IPS DF 6.9 (cell line): ENCODE measurements at regions not wholly inside any gene's neighbourhood (a gene's known extent, or its start where the extent isn't known, plus 50 kb on each side); places are given as distances from the start of the nearest gene placed in this dataset.

Experiments
- DNase-seq: peaks from one replicate; pipeline ENCODE4 v3.0.0-alpha.2; 2013; ENCODE audit warnings: low read depth, low spot score
- H3K27ac ChIP-seq: one replicate; pipeline ENCODE4 v1.5.1; 2013; ENCODE audit warnings: low read length, control low read depth
- H3K27me3 ChIP-seq: 2 replicates; pipeline ENCODE4 v1.6.1; 2013; ENCODE audit warnings: mild to moderate bottlenecking, low read length; ENCODE audit not compliant: control insufficient read depth, insufficient read depth
- H3K36me3 ChIP-seq: 2 replicates; pipeline ENCODE4 v1.6.1; 2013; ENCODE audit warnings: low read length; ENCODE audit not compliant: control insufficient read depth, insufficient read depth
- H3K4me1 ChIP-seq: 2 replicates; pipeline ENCODE4 v1.6.1; 2013; ENCODE audit warnings: low read length; ENCODE audit not compliant: control insufficient read depth, insufficient read depth
- H3K4me3 ChIP-seq: 2 replicates; pipeline ENCODE4 v1.5.1; 2013; ENCODE audit warnings: mild to moderate bottlenecking, low read length
- H3K9me3 ChIP-seq: 2 replicates; pipeline ENCODE4 v1.6.1; 2013; ENCODE audit warnings: low read length, inconsistent platforms; ENCODE audit not compliant: control insufficient read depth, insufficient read depth
- WGBS: extraction: QIAGEN DNeasy Blood & Tissue Kit; methylation state at CpG from one replicate; pipeline ENCODE4 v1.1.7; 2013; ENCODE audit warnings: mixed read lengths, missing lambda C conversion rate; ENCODE audit not compliant: insufficient read length, insufficient coverage; 5-methylcytosine and 5-hydroxymethylcytosine counted together

- no peak overlapping the region for H3K27ac ChIP-seq
- no peaks in the 10 kb centered on the region for H3K36me3 ChIP-seq
- WGBS: no CpG with 5 or more reads among the region's 4 CpGs
- no peaks in the 10 kb centered on the region for H3K27me3 ChIP-seq
- no peak for DNase-seq
- H3K9me3 ChIP-seq: no peaks in the 10 kb centered on the region
- no peaks in the 10 kb centered on the region for H3K4me1 ChIP-seq
- no peak overlapping the region for H3K4me3 ChIP-seq
Observed at GRCh38 chr4:11271263-11271662, 157.4 kb downstream of the HS3ST1 start.

GRCh38 chr4:11268149-11268548 lies 160.5 kb downstream of the HS3ST1 start:
- Histone ChIP-seq H3K9me3 (no peaks in the 10 kb centered on the region), H3K4me1 (no peaks in the 10 kb centered on the region), H3K36me3 (no peaks in the 10 kb centered on the region), H3K4me3 (no peak overlapping the region), H3K27me3 (no peaks in the 10 kb centered on the region), H3K27ac (no peak overlapping the region)
- no CpG with 5 or more reads among the region's 2 CpGs for WGBS
- no peak for DNase-seq

- no peaks in the 10 kb centered on the region for H3K36me3 ChIP-seq
- H3K27me3 ChIP-seq: no peaks in the 10 kb centered on the region
- no peak for DNase-seq
- H3K4me1 ChIP-seq: no peaks in the 10 kb centered on the region
- H3K9me3 ChIP-seq: no peaks in the 10 kb centered on the region
- WGBS: no CpG with 5 or more reads among the region's 1 CpG
- no peak overlapping the region for H3K27ac ChIP-seq
- H3K4me3 ChIP-seq: no peak overlapping the region
Observed at GRCh38 chr4:11264841-11265240, 163.9 kb downstream of the HS3ST1 start.

- Histone ChIP-seq H3K27me3 (no peaks in the 10 kb centered on the region), H3K4me1 (no peaks in the 10 kb centered on the region), H3K36me3 (no peaks in the 10 kb centered on the region), H3K27ac (no peak overlapping the region), H3K9me3 (no peaks in the 10 kb centered on the region), H3K4me3 (no peak overlapping the region)
- DNase-seq: no peak
Observed at GRCh38 chr4:11264346-11264745, 164.3 kb downstream of the HS3ST1 start.

- Histone ChIP-seq H3K27ac (no peak overlapping the region), H3K36me3 (no peaks in the 10 kb centered on the region), H3K4me3 (no peak overlapping the region), H3K27me3 (no peaks in the 10 kb centered on the region), H3K4me1 (no peaks in the 10 kb centered on the region), H3K9me3 (no peaks in the 10 kb centered on the region)
- WGBS: no CpG with 5 or more reads among the region's 1 CpG
- DNase-seq: peak; percentile 1
Observed at GRCh38 chr4:11263208-11263607, 165.5 kb downstream of the HS3ST1 start.

- WGBS: no CpG with 5 or more reads among the region's 7 CpGs
- Histone ChIP-seq H3K27me3 (no peaks in the 10 kb centered on the region), H3K36me3 (no peaks in the 10 kb centered on the region), H3K4me1 (no peaks in the 10 kb centered on the region), H3K27ac (no peak overlapping the region), H3K9me3 (no peaks in the 10 kb centered on the region), H3K4me3 (no peak overlapping the region)
- DNase-seq: no peak
Observed at GRCh38 chr4:11261066-11261850, 167.4 kb downstream of the HS3ST1 start.

GRCh38 chr4:11259837-11260236 lies 168.9 kb downstream of the HS3ST1 start:
- H3K27me3 ChIP-seq: no peaks in the 10 kb centered on the region
- DNase-seq: no peak
- H3K27ac ChIP-seq: no peak overlapping the region
- H3K4me1 ChIP-seq: no peaks in the 10 kb centered on the region
- no peaks in the 10 kb centered on the region for H3K36me3 ChIP-seq
- no CpG with 5 or more reads among the region's 2 CpGs for WGBS
- H3K9me3 ChIP-seq: no peaks in the 10 kb centered on the region
- H3K4me3 ChIP-seq: no peak overlapping the region

- no peaks in the 10 kb centered on the region for H3K27me3 ChIP-seq
- no peak for DNase-seq
- H3K4me1 ChIP-seq: no peaks in the 10 kb centered on the region
- H3K36me3 ChIP-seq: no peaks in the 10 kb centered on the region
- no CpG with 5 or more reads among the region's 3 CpGs for WGBS
- no peak overlapping the region for H3K27ac ChIP-seq
- no peaks in the 10 kb centered on the region for H3K9me3 ChIP-seq
- no peak overlapping the region for H3K4me3 ChIP-seq
Observed at GRCh38 chr4:11252149-11252548, 176.5 kb downstream of the HS3ST1 start.

GRCh38 chr4:11250510-11250909 lies 178.2 kb downstream of the HS3ST1 start:
- no peak for DNase-seq
- Histone ChIP-seq H3K4me3 (no peak overlapping the region), H3K4me1 (no peaks in the 10 kb centered on the region), H3K36me3 (no peaks in the 10 kb centered on the region), H3K27ac (no peak overlapping the region), H3K9me3 (no peaks in the 10 kb centered on the region), H3K27me3 (no peaks in the 10 kb centered on the region)

- H3K9me3 ChIP-seq: no peaks in the 10 kb centered on the region
- H3K4me3 ChIP-seq: no peak overlapping the region
- no CpG with 5 or more reads among the region's 4 CpGs for whole genome bisulfite sequencing
- no peaks in the 10 kb centered on the region for H3K27me3 ChIP-seq
- no peaks in the 10 kb centered on the region for H3K36me3 ChIP-seq
- no peak for DNase-seq
- H3K4me1 ChIP-seq: peaks cover 5% of the 10 kb centered on the region
- H3K27ac ChIP-seq: no peak overlapping the region
Observed at GRCh38 chr4:11232015-11232414, 196.7 kb downstream of the HS3ST1 start.

- no CpG with 5 or more reads among the region's 2 CpGs for WGBS
- H3K9me3 ChIP-seq: no peaks in the 10 kb centered on the region
- DNase-seq: peak; percentile 35
Observed at GRCh38 chr4:11230866-11231265, 197.8 kb downstream of the HS3ST1 start.

More at GRCh38 chr4:11230866-11231265, 197.8 kb downstream of the HS3ST1 start:
- Histone ChIP-seq H3K27ac (no peak overlapping the region), H3K36me3 (no peaks in the 10 kb centered on the region), H3K4me3 (no peak overlapping the region), H3K27me3 (no peaks in the 10 kb centered on the region), H3K4me1 (peaks cover 5% of the 10 kb centered on the region)
